ENCODE measurements at regions not wholly inside any gene's neighbourhood (a gene's known extent, or its start where the extent isn't known, plus 50 kb on each side); places are given as distances from the start of the nearest gene placed in this dataset.

- no peak for DNase-seq
Measured at GRCh38 chr2:204049635-204050034, 113.1 kb downstream of the ICOS start.

- DNase-seq = no peak
Measured at GRCh38 chr2:204050681-204051080, 114.1 kb downstream of the ICOS start.

DNA sequence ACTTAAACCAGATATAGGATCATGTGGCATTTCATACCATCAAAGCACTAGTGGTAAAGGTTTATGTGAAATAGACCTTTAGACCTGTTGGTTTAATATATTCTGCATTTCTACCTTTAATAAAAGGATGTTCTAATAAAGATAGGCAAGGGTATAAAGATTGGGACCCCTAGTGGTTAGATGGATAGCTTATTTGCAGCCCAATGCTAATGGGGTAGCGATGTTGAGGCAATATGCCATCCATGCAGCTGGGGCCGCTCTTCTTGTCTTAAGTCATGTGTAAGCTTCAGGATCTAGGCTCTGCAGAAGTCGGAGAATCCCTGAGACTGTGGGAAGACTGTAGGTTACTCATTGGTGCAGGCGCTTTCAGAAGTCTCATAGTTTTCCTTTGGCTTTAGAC, 114.9 kb downstream of the ICOS start:
- DNase-seq = no peak

GRCh38 chr2:204051984-204052556, 115.5 kb downstream of the ICOS start:
- no peak for DNase-seq

GRCh38 chr2:204059016-204059415, 122.5 kb downstream of the ICOS start:
- DNase-seq = no peak

- no peak for DNase-seq
Measured at GRCh38 chr2:204060841-204061240, 124.3 kb downstream of the ICOS start.

DNA sequence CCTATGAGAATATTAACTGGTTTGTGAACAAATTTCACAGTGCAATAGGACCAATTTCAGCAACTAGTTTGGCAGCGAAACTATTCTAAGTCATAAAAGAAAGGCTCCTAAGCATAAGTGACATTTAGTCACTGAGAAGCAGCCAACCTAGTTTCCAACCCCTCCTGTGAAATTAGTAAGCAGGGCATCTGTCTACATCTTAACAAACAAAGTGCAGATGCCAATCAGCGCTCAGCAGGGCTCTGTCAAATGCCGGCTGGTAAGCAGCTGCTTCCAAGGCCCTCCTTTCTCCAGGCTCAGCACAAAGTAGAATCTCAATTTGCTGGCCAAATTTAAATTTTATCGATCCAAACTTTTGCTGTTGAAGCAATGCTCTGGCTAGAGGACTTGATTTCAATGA, 124.7 kb downstream of the ICOS start:
- no peak for DNase-seq

- DNase-seq = no peak
Measured at GRCh38 chr2:204064119-204064518, 127.6 kb downstream of the ICOS start.

DNA sequence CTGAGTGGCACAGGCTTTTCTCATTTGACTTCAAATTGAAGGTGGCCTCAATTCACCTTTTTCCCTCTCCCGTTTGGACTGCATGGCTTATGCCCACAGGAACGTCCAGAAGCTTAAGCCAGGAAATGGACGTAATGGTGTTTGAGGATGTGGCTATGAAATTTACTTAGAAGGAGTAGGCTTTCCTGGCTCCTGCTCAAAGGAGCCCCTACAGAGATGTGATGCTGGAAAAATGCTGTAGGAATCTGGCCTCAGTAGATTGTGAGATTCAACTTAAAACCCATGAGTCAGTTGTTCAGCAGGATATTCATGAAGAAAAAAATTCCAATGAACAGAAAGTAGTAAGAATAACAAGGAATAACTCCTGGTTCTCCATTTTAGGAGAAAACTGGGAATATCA, 129.0 kb downstream of the ICOS start:
- DNase-seq = no peak

- DNase-seq = no peak
Measured at GRCh38 chr2:204066051-204066450, 129.5 kb downstream of the ICOS start.

DNA sequence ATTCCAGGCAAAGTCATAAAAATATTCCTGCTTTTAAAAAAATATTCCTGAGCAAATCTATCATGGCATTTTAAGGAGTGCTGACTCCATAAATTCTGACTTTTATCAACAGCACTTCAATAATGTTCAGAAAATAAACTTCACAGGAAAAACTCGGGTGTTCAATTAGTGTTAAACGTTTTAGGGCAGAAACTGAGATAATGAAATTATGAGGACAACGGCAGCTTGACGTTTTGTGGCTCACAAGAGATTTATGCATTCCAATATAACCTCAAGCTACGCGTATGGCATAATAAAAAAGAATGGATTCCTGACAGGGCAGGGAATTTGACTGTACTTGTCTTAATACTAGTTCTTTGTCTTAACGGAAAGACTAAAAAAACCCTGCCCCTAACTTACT, 133.2 kb downstream of the ICOS start:
- DNase-seq = no peak

- DNase-seq = no peak
Measured at GRCh38 chr2:204072443-204073324, 136.1 kb downstream of the ICOS start.

DNA sequence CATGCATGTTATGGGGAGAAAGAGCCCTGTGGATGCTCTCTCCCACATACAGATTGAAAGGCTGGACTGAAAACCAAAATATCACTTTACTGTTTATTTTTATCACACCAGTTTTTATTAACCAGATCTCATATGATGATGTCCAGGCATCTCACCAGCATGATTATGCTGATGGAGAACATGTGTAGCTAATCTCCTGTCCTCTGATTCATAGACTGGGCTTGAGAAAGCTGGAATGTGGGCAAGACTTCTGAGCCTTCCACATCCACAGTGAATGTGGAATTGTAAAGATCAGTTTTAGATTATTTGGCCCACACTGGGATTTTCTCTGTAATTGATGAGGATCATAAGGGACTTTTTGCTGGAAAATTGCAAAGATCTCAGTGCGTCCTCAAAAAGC, 137.9 kb downstream of the ICOS start:
- DNase-seq = no peak

DNA sequence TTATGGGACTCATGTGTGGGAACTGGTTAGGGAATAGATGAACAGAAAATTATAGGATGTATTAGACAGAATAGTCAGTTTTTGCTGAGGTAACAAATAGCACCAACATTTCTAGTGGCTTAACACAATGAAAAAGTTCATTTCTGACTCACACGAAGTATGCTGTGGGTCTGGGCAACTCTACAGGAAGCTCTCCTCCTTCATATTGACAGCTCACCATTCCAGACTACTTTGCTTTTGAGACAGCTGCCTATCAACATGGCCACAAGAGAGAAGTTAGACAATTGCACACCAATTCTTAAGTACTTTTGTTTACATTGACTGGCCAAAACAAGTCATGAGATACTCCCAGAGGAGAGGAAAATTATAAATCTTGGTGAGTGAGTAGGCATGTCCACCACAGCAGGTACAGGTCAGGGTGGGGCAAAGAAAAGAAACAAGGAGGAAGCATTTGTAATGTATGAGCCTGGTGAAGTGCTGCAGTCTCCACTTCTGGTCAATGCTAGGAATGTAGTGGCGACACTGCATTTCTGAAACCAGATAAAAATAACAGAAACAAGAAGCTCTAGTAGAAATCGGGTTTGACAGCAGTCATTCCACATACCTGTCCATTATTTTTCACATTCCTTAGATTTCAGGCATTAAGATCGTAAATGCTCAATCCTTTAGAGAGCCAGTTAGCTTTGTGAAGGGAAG, 141.6 kb downstream of the ICOS start:
- DNase-seq = no peak

- no peak for DNase-seq
Measured at GRCh38 chr2:204081487-204082425, 145.2 kb downstream of the ICOS start.

GRCh38 chr2:204086167-204086566, 149.6 kb downstream of the ICOS start:
- DNase-seq = no peak

- DNase-seq = no peak
Measured at GRCh38 chr2:204089105-204089504, 152.5 kb downstream of the ICOS start.

- no peak for DNase-seq
Measured at GRCh38 chr2:204089574-204089973, 153.0 kb downstream of the ICOS start.

- no peak for DNase-seq
Measured at GRCh38 chr2:204090021-204090420, 153.5 kb downstream of the ICOS start.

GRCh38 chr2:204104811-204105210, 168.2 kb downstream of the ICOS start:
- no peak for DNase-seq

DNA sequence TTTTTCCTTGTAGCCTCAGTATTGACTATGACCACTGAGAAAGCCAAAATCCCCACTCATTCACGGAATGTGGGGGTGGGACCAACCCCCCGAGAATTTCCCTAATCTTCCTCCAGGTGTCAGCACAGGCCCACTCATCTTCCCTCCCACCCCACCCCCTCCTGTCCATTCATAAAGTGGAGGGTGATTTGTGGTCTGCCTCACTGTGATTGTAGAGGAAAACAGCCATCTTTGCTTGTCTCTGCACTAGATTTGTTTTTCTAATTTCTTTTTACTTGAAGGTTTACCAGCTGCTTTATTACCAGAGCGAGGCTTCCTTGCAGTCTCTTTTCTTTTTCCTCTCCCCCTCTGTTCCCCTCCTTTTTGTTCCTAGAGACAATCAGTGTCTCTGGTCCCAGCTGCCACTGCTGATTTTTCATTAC, 171.8 kb downstream of the ICOS start:
- no peak for DNase-seq

DNA sequence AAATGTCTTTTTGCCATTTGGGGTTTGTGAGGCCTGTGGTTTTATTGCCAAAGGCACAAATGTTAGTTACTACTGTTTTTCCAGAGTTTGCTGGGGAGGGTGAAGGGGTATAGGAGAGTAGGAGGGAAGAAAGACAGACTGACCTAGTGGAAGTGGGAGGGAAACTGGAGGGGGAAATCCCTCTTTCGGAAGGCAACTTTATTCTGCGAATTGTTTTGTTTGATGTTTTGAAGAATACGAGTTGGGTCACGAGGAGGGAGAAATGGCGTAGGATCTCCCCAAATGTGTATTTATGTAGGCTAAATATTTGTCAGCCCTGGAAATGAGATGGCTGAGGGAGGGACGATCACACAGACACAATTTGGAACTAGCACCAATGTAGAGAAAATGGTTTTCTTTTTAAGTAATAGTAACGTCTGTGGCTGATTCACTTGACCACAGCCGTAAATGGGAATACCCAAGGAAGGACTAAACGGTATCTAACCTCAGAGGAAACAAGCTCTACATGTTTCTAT, 172.3 kb downstream of the ICOS start:
- no peak for DNase-seq

- no peak for DNase-seq
Measured at GRCh38 chr2:204109681-204110080, 173.1 kb downstream of the ICOS start.
